ENCODE measurements at regions not wholly inside any gene's neighbourhood (a gene's known extent, or its start where the extent isn't known, plus 50 kb on each side); places are given as distances from the start of the nearest gene placed in this dataset.

GRCh38 chr16:74200921-74201320 is 95.7 kb upstream of the PSMD7 start:
- no peaks in the 10 kb centered on the region for H4K20me1 ChIP-seq (ENCODE audit: insufficient read depth, low read length)
- H3K4me3 ChIP-seq (ENCODE audit: insufficient read depth, low read depth, low read length) = no peak overlapping the region
- H2BK20ac ChIP-seq (ENCODE audit: low read depth, low read length) = no peak overlapping the region
- H2AFZ ChIP-seq (replicated peaks; ENCODE audit: low read length, poor library complexity) = no peak overlapping the region
- no peak overlapping the region for H3K23ac ChIP-seq (ENCODE audit: low read depth, low read length)
- H4K5ac ChIP-seq (ENCODE audit: low read depth, low read length) = no peak overlapping the region
- TF ChIP-seq RAD21 (IDR thresholded peaks at IDR 0.05; ENCODE audit: low read length) (no peak), MXI1 (IDR thresholded peaks at IDR 0.05; ENCODE audit: borderline replicate concordance, low read depth, low read length) (no peak), USF2 (IDR thresholded peaks at IDR 0.05; ENCODE audit: low read depth, low read length) (no peak), ELK1 (IDR thresholded peaks at IDR 0.05; ENCODE audit: borderline replicate concordance, low read depth, low read length) (no peak), RCOR1 (IDR thresholded peaks at IDR 0.05; ENCODE audit: insufficient replicate concordance, low read length) (no peak), POLR2A (IDR thresholded peaks at IDR 0.05; ENCODE audit: low read depth, low read length) (no peak), CHD1 (IDR thresholded peaks at IDR 0.05; ENCODE audit: low read depth, low read length) (no peak), MAZ (IDR thresholded peaks at IDR 0.05; ENCODE audit: borderline replicate concordance, low read depth, low read length) (no peak), RFX5 (IDR thresholded peaks at IDR 0.05; ENCODE audit: low read depth, low read length) (no peak), CEBPB (IDR thresholded peaks at IDR 0.05; ENCODE audit: low read depth, low read length) (no peak), FOS (IDR thresholded peaks at IDR 0.05; ENCODE audit: low read depth, low read length) (no peak), SMC3 (IDR thresholded peaks at IDR 0.05; ENCODE audit: low read depth, low read length) (no peak), NFE2L2 (IDR thresholded peaks at IDR 0.05; ENCODE audit: low read depth, low read length) (no peak), BHLHE40 (IDR thresholded peaks at IDR 0.05; ENCODE audit: low read depth, low read length) (no peak), MAFK (IDR thresholded peaks at IDR 0.05; ENCODE audit: low read depth, low read length) (no peak)
- TF ChIP-seq, protein P1, sequence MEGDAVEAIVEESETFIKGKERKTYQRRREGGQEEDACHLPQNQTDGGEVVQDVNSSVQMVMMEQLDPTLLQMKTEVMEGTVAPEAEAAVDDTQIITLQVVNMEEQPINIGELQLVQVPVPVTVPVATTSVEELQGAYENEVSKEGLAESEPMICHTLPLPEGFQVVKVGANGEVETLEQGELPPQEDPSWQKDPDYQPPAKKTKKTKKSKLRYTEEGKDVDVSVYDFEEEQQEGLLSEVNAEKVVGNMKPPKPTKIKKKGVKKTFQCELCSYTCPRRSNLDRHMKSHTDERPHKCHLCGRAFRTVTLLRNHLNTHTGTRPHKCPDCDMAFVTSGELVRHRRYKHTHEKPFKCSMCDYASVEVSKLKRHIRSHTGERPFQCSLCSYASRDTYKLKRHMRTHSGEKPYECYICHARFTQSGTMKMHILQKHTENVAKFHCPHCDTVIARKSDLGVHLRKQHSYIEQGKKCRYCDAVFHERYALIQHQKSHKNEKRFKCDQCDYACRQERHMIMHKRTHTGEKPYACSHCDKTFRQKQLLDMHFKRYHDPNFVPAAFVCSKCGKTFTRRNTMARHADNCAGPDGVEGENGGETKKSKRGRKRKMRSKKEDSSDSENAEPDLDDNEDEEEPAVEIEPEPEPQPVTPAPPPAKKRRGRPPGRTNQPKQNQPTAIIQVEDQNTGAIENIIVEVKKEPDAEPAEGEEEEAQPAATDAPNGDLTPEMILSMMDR (conservative IDR thresholded peaks at IDR 0.05; ENCODE audit: low read depth, low read length) = no peak
- no peak overlapping the region for H3K4ac ChIP-seq (ENCODE audit: low read depth, low read length)
- H2AK5ac ChIP-seq (ENCODE audit: low read depth, low read length) = no peak overlapping the region
- no peak overlapping the region for H4K91ac ChIP-seq (ENCODE audit: insufficient read depth, low read depth, low read length)
- H3K9ac ChIP-seq (ENCODE audit: low read depth, low read length) = no peak overlapping the region
- no peak overlapping the region for H2BK120ac ChIP-seq (ENCODE audit: low read depth, low read length)
- no peak overlapping the region for H2BK5ac ChIP-seq (ENCODE audit: low read depth, low read length, poor library complexity, severe bottlenecking)
- WGBS, 2 experiments (ENCODE audit: extremely low coverage in 2 of 2, insufficient read length in 1 of 2) = no CpG with 5 or more reads among the region's 5 CpGs
- no peak overlapping the region for H3K56ac ChIP-seq (ENCODE audit: extremely low read depth, insufficient read depth, low read length)
- H3K36me3 ChIP-seq (ENCODE audit: control insufficient read depth, insufficient read depth, low read length) = no peaks in the 10 kb centered on the region
- no peak for ATAC-seq (ENCODE audit: low read depth)
- no peak overlapping the region for H3K18ac ChIP-seq (ENCODE audit: low read depth, low read length)
- no peak overlapping the region for H2AK9ac ChIP-seq (replicated peaks; ENCODE audit: low read depth, low read length, poor library complexity)
- ChIA-PET POLR2A (ENCODE audit: unreplicated experiment) (no interaction called here), CTCF (no interaction called here)
- no peak overlapping the region for H3K4me2 ChIP-seq (ENCODE audit: low read depth, low read length)
- no TSS peak for BruUV-seq (replicated peaks)
- H3K14ac ChIP-seq (replicated peaks; ENCODE audit: low read depth, low read length) = no peak overlapping the region
- no peak overlapping the region for H2BK15ac ChIP-seq (ENCODE audit: low read depth, low read length)
- H3K79me1 ChIP-seq (ENCODE audit: low read depth in 1 of 2, low read length in 2 of 2) = no peaks in the 10 kb centered on the region
- in situ Hi-C loops (cut with MboI; ENCODE audit: low sequenced_read_pairs) (no loop called here), dilution Hi-C loops (cut with HindIII; ENCODE audit: low sequenced_read_pairs, unreplicated experiment) (no loop called here), intact Hi-C loops (cut with micrococcal nuclease) (no loop called here)
- no peak overlapping the region for H4K8ac ChIP-seq (ENCODE audit: low read depth in 2 of 2, low read length in 2 of 2)
- H3K9me3 ChIP-seq (ENCODE audit: control insufficient read depth, insufficient read depth, low read length) = no peaks in the 10 kb centered on the region; the same call in 1 of the 2 replicates
- peaks cover 1% of the 10 kb centered on the region; the same call in 1 of the 2 replicates for H3K4me1 ChIP-seq (ENCODE audit: control insufficient read depth, insufficient read depth, low read length)
- no peaks in the 10 kb centered on the region for H3K27me3 ChIP-seq (ENCODE audit: control insufficient read depth, insufficient read depth, low read length)
- H3K27ac ChIP-seq (ENCODE audit: insufficient read depth, low read length) = no peak overlapping the region
- H3K9me1 ChIP-seq (ENCODE audit: insufficient read depth, low read length) = no peaks in the 10 kb centered on the region
- no peak for DNase-seq
